ENCODE measurements at regions not wholly inside any gene's neighbourhood (a gene's known extent, or its start where the extent isn't known, plus 50 kb on each side); places are given as distances from the start of the nearest gene placed in this dataset.
A peak's percentile ranks its signal among the peaks of the same experiment; 100 is the strongest.

- ChIA-PET CTCF (no interaction called here), POLR2A (no interaction called here)
- no peak for DNase-seq (ENCODE audit: low read depth, low spot score)
- no peak for TF ChIP-seq CTCF (IDR thresholded peaks at IDR 0.05; ENCODE audit: insufficient read depth, low read length, missing control alignments)
- H3K4me3 ChIP-seq (ENCODE audit: low read depth, low read length), result no peak overlapping the region
These were observed 240.3 kb downstream of the EMP1 start for GRCh38 chr12:13436696-13437391.

- no peak for DNase-seq (ENCODE audit: low read depth, low spot score)
- no peak for TF ChIP-seq CTCF (IDR thresholded peaks at IDR 0.05; ENCODE audit: insufficient read depth, low read length, missing control alignments)
- CTCF ChIA-PET, result no interaction called here
- no peak overlapping the region for H3K4me3 ChIP-seq (ENCODE audit: low read depth, low read length)
- POLR2A ChIA-PET, result no interaction called here
These were observed 239.7 kb downstream of the EMP1 start for GRCh38 chr12:13436182-13436581.

DNA sequence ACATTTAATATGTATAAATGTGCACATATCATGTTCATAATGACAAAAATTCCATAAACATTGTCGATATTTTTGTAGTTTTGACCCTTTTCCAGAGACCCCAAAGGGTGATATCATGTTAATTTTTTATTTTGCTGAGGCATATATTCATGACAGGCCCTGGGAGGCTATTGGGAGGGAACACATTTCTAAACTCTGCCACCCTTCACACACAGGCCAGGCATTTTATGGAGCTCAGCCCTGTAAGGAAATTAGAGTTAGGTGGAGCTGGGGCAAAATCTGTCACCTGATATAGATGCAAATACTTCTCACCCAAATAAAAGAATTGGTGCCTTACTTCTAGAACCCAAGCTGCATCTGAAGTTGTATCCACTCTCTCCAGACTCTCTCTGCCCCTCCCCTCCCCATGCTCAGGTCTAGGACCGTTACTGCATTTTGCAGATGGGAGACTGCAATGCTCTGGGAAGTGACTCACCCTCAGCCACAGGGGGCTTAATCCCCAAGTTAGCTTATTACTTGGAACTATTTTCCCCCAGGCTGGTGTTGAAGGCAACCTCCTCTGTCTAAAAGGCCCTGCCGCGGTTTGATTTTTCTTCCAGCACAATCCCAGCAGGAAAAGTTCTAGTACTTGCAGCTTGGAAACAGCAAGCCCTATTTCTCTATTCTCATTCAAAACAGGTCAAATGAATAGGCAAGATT, 238.9 kb downstream of the EMP1 start:
- no peak for TF ChIP-seq CTCF (IDR thresholded peaks at IDR 0.05; ENCODE audit: insufficient read depth, low read length, missing control alignments)
- POLR2A ChIA-PET, result no interaction called here
- CTCF ChIA-PET, result no interaction called here
- no peak overlapping the region for H3K4me3 ChIP-seq (ENCODE audit: low read depth, low read length)
- DNase-seq (ENCODE audit: low read depth, low spot score), result no peak

DNA sequence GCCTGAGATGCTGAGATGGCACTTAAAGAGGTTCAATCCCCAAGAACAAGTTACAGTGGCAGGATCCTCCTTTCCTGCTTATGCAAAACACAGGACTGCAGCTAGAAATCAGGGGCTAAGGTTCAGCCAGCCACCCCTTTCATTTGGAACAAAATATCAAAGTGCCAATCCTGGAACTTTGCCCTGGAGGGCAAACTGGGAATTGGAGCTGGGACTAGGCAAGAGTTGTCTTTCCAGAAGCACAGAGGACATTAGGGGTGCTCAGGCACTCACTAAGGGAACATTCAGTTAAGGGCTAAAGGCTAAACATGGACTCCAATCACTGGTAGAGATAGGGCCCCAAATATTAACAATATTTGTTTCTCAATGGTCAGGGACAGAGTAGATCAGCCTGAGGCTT, 237.2 kb downstream of the EMP1 start:
- ChIA-PET POLR2A (no interaction called here), CTCF (no interaction called here)
- no peak for TF ChIP-seq CTCF (IDR thresholded peaks at IDR 0.05; ENCODE audit: insufficient read depth, low read length, missing control alignments)
- no peak for DNase-seq (ENCODE audit: low read depth, low spot score)
- no peak overlapping the region for H3K4me3 ChIP-seq (ENCODE audit: low read depth, low read length)

DNA sequence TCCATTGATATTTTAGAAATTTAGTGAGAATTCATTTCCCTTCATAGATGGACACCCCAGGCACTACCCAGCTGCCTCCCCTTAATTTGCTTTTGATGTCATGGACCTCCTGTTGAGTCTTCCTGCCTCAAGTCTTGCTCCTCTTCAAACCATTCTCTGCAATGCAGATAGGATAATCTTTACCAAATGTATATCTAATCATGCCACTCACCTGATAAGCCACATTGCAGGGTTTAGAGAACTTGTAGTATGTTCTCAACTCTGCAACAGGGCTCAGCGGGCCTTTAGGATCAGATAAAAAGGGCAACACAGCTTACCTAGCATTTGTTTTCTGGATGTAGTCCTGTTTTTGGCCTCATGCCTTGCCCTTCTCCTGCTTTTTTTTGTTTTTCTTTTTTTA, 234.5 kb downstream of the EMP1 start:
- CTCF ChIA-PET, result no interaction called here
- DNase-seq (ENCODE audit: low read depth, low spot score), result no peak
- TF ChIP-seq CTCF (IDR thresholded peaks at IDR 0.05; ENCODE audit: insufficient read depth, low read length, missing control alignments), result no peak
- H3K4me3 ChIP-seq (ENCODE audit: low read depth, low read length), result no peak overlapping the region
- POLR2A ChIA-PET, result no interaction called here

DNA sequence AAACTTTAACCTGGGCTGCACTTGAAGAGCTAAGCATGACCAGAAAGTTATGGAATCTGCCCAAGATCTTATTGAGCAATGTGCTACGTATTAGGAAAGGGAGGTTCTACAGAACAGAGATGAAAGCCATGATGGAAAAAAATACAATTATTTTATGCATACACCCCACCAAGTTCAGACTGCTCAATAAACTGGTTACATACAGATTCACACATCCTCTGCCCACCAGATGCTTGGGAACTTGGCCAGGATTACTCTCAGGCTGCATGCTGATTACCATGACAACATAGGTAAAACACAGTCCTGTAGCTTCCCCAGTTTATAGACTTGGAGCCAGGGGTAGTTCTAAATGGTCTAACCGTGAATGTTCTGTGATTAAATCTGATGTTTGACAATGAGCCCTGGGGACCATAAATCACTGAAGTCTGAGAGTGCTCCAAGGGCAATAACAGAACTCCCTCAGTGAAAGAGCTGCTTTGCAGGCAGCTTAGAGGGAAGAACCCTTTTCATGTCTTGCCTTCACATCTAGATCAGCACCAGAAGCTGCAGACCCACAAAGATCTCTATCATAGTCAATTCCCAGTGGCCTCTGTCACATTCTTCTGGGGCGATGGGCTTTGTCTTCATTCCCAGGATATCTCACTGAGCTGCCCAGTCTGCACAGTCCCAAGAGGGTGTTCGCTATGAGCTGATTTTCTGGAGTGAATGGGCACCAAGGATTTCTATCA, 232.2 kb downstream of the EMP1 start:
- ChIA-PET CTCF (interaction anchor here (0.9 kb wide), 1 partner anchor 9 kb away, joined by 3 read pairs; no protein-coding TSS in a partner anchor), POLR2A (no interaction called here)
- no peak for TF ChIP-seq CTCF (IDR thresholded peaks at IDR 0.05; ENCODE audit: insufficient read depth, low read length, missing control alignments)
- DNase-seq (ENCODE audit: low read depth, low spot score), result peak; percentile 3
- no peak overlapping the region for H3K4me3 ChIP-seq (ENCODE audit: low read depth, low read length)
